ENCODE measurements at regions not wholly inside any gene's neighbourhood (a gene's known extent, or its start where the extent isn't known, plus 50 kb on each side); places are given as distances from the start of the nearest gene placed in this dataset.

DNA sequence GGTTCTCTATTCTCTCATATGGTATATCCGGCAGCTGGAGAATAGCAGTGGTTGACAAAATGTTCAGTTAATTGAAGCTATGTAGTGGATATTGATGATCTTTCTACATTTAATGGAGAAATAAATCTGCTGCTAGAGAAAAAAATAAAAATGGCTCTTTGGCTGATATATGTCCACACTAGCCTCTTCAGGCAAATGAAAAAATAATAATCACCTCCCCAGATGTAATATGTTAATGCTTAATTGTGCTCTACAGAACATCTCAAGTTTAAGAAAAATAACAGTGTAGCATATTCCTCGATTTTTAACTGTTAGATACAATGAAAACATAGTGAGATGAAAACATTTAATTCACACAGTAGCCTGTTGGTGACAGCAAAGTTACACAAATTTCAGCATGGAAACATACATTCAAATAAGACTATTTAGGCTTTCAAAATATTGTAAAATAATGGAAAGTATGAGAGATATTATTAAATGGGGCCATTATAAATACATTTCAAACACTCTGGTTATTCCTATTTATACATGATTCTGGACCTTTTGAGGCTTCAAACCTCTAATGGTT is 543.0 kb downstream of the MAT2B start:
- DNase-seq = peak; percentile 40

DNA sequence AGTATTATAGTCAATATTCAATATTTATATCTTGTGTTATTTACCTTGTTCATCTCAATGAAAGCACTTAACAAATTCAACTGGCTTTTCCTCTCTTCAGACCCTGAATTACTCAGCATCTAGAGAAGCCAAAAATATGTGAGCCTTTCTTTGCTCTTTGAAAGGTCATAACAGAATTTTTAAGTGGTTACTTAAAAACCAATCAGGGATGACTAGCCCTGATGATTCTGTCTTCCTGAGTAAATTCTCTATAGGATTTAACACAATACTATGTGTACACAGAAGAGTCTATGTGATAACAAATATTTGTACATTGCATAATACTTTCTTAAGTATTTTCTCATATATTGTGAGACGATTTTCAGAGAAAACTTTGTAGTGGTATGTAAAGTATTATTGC is 546.3 kb downstream of the MAT2B start:
- peak; percentile 60 for DNase-seq

DNA sequence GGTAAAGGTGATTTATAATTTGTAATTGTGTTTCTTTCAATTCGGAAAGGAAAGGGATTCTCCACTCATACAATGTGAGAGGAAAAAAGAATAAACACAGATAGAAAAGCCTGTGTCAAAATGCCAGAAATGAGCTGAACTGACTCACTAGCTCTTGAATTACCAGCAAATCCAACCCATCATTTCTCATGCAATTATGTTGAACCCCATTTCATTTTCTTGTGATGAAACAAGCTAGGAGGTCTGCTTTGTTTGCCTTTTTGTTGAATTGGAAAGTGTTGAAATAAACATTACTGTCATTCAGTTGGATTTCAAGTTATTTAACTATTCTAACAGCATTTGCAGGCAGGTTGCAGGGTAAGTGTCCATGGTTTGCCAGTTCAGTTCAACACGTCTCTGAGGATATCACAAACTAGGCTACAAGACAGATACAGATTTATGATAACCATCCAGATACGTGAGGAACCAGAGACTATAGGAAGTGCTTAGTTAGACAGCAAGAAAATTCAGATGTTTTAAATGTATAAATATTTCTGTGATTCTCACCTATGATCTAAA is 547.2 kb downstream of the MAT2B start:
- peak; percentile 53 for DNase-seq

DNA sequence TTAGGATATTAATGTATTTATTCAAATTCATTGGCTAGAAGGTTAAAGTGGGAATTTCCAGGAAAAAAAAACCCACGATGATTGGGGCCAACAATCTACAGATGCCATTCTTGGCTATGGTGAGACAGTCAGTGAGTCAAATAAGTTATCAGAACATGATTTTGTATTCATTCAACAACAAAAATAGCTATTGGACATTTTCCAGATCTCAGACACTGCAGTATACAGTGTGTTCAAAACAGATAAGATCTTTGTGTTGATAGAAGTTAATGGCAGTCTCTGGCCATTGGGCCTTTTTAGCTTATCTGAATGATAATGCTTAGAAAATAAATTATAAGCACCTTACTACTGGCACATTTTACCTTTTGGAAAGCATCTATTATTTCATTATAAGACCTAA is 547.7 kb downstream of the MAT2B start:
- no peak for DNase-seq

DNA sequence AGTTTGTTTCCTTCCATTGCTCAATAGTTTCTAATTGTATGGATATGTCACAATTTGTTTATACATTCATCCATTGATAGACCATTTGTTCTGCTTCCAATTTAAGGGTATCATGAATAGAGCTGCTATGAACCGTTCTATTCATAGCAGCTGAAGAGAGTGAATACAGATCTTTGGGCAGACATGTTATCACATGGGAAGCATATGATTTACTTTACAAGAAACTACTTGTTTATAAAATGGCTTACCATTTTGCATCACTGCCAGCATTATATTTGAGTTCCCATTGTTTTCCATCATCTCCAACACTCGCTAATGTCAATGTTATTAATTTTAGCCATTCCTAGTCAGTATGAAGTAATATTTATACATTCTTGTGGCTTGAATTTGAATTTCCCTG is 549.0 kb downstream of the MAT2B start:
- peak; percentile 32 for DNase-seq

DNA sequence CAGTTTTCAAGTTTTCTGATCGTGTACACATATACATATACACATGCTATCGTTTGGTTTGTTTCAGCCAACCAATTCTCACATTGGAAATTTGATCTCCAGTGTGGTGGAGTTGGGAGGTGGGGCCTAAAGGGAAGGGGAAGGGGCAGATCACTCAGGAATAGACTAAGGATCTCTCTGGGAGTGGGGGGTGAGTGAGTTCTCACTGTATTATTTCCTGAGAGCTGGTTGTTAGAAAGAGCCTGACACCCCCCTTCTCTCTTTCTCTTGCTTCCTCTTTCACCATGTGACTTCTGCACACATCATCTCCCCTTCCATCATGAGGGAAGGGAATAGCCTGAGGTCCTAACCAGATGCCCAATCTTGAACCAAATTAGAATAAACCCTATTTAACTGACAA is 551.7 kb downstream of the MAT2B start:
- no peak for DNase-seq

DNA sequence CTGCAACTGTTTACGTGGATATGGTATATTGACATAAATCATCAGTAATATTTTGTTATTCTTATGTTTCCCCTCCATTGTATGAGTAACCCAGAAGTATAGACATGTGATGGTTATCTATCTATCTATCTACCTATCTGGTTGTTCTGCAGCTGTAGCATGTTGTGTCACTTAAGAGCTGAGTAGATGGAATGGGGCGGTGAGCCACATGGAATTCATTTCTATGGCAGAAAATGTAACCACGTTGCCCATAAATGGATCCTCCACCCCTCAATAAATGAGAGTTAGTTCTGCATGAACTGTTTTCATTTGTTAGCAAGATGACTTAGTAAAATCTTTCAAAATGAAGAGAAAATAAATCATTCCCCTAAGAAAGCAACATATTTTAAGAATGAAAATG is 553.2 kb downstream of the MAT2B start:
- peak; percentile 72 for DNase-seq

DNA sequence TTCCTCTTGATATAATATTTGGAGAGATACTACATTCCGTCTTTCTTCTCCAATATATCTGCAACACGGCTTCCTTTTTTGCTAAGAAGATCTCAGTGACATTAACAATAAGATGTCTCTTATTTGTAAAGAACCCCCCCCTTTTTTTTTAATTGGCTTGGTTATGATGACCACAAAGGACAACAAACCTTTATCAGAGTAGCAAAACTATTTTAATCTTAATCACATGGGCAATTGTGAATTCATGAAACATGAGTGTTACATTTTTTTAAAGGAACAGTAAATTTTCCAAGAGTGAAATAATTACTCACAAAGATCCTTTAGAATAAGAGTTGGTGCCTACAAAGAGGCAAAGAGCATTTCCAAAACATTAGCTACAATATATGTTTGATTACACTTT is 554.1 kb downstream of the MAT2B start:
- DNase-seq = no peak

DNA sequence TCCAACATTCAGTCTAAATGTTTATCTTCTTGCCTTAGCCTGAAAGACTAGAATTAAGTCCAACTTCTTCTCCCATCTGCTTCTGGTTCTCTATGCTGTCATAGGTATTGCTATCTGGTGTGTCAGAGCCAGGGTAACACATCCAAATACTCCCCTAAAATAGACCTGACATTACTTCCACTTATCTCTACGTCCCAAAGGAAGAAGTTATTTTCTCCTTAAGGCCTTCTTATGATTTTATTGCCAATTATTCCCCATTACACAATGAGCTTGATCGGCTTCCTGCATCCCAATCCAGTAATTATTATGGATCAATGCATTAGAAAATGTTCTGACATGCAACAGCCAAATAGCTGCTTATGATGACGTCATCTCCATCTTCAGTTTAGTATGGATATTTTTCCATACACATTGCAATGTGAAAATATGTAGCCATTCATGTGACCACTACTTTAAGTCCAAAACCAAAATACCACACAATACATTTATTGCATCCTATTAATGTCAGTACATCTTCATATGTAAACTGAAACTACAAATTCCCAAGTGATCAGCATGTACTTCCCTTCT is 555.5 kb downstream of the MAT2B start:
- DNase-seq = no peak

DNA sequence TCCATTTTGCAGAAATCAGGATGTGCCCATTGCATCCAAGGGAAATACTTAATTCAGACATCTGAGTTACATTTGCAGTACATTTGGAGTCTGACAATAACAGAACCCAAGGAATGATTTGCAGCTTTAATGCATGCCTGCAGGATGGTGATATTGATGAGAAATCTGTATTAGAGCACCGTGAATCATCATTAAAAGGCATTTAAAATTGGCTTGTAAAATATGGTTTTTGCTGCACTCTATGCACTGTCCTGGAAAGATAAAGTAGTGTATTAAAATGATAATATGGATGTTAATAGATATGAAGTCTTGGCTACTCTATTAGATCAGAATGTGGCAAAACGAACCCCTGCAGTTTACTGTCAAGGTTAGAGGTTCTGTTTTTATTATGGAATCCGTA is 556.9 kb downstream of the MAT2B start:
- no peak for DNase-seq

DNA sequence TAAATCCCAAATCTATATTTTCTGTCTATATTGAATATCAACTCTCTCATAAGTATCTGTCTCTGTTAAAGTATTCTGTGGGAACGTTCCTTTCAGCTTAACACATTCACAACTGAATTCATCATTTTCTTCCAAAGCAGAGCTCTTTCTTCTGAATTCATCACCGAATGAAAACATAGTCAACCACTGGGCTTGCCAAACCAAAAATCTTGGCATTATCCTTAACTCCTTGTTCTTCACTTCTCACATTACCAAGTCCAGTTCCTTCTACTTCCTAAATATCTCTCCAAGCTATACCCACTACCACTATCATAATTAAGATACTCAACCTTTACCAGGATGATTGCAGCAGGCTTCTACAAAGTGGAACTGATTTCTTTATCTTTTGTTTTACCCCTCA is 559.8 kb downstream of the MAT2B start:
- DNase-seq = no peak

DNA sequence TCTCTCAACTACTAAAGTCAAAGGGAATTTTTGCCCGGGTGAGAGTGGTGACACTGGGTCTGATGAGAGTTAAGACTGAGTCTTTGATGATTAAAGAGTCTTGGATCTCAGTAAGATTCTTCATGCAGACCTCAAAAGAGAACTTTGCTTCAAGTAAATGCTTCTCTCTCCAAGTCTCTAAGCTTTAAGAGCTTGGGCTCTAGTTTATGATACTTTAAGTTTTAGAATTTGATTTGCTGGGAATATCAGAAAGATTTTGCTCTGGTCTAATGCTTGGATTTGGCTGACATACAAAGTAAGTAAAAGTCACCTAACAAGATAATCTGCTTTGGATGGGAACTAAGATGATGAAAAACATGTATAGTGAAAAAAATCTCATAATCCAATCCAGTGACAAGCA is 566.3 kb downstream of the MAT2B start:
- DNase-seq = no peak

DNA sequence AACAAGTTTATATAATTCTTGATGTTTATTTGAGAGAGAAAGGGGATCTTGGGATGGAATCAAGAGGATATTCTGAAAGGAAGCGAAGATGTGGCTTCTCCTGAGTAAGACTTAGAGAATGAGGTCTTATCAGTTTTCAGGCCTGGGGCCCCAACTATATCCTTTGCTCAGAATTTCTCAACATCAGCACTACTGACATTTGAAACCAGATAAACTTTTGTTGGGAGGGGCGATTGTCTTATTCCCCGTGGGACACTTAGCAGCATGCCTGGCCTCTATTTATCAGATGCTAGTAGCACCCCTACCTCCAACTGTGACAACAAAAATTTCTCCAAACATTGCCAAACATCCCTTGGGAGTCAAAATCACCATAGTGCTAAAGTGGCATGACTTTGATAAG is 567.7 kb downstream of the MAT2B start:
- no peak for DNase-seq

DNA sequence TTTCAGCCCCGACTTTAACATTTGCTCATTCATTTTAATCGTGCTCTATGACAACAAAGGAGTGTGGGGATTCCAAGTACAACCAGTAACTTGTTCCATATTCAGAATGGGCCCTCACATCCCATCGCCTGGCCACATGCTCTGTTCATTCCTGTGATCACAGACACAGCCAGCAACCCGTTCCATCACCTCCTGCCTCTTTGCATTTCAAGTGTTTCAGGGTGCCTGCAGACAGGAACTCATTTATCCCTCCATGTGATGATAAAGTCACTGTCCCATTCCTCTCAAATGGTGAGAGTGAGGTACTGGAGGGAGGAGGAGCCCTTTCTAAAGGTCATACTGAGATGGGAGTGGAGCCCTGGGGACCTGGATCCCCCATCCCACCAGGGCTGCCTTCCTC is 571.1 kb downstream of the MAT2B start:
- DNase-seq = no peak

DNA sequence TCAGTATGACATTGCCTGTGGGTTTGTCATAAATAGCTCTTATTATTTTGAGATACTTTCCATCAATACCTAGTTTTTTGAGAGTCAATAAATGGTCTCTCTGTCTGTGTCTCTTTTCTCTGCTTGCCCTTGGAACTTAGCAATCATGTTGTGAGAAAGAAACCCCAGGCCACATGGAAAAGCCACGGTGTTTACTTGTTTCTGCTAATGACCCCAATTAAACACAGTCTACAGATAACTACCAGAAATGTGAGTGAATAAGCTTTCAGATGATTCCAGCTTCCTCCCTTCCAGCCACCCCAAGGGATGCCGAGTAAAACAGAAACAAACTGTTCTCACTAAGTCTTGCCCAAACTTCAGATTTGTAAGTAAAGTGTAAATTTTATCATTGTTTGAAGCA is 584.9 kb downstream of the MAT2B start:
- DNase-seq = no peak

DNA sequence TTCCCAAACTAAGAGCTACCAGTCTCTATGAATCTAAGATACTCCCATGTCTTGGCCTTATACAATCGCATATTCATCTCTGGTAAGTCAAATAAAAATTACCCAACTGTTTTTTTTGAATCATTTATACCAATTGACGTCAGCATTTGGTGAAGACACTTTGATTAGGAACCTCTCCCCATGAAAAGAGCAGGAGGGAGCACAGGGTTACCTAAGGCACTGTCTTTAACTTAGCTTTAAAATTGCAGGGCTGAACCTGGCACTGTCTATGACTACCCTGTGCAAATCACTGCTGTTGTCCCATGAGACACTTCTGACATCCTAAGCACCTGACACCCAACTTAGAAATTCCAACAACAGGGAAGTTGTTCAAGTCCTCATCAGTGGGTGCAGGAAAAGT is 586.4 kb downstream of the MAT2B start:
- no peak for DNase-seq

DNA sequence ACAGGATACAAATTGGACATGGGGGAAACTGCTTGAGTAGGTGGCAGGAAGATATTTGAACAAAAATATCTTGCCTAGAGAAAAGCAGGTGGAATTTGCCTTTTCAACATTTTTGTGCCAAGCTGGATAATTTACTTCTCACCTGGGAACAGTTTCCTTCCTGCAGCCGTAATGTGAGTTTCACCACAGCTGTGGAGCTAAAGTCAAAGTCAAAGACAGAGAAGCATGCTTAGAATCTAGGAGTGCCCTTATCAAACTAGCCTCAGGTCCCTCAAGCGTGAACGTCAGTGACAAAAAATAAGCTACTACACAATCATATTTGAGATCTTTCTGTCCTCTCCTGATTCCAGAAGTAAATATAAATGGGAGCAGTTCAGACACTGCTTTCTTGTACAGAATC is 588.9 kb downstream of the MAT2B start:
- DNase-seq = no peak

DNA sequence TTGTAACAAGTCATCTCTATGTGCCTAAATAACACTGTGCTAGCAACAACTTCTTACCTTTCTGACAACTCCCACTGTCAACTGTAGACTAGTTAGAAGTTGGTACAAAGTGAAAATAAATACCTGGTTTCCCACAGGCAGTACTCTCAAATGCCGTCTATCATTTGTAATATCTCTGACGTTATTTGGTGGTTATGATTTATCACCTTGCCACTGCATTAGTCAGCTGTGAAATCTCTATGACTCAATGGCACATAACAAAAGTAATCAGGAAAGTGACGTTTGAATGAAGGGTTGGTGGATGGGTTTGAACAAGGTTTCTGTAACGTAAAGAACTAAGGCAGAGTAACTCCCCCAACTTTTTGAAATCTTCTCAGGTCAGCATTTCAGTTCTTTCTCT is 592.3 kb downstream of the MAT2B start:
- peak; percentile 66 for DNase-seq

DNA sequence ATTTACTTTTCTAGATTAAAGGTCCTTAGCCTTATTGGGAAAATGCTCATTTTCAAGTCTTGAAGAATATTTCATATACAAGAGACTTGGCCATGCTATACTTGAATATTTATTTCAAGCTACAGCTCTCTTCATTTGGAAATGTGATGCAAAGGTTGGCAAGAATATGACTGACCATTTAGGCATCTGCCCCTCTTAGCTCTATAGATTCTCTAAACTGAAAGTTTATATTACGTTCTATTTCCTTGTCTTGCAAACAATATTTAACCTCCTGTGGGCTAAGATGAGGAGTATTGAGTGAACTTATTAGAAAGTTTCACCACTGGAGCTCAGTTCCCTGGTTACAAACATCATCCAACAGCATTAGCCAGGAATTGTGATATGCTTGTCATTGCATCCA is 593.1 kb downstream of the MAT2B start:
- peak; percentile 61 for DNase-seq

DNA sequence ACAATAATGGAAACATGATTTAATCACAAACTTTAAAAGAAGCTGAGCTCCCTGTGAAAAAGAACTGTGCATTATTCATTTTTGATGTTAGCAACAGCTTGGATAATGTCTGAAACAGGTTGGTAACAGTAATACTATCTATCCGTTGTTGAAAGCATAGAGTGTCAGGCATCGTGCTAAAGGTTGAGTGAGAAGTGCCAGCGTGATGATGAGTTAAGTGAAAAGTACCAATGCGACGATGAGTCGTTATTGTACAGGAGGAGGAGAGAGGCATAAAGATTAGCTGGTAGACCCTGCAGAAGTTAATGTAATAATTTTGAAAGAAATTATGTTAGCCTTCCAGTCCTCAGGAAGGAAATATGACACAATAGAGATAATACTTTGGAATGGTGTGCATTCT is 593.6 kb downstream of the MAT2B start:
- DNase-seq = no peak

DNA sequence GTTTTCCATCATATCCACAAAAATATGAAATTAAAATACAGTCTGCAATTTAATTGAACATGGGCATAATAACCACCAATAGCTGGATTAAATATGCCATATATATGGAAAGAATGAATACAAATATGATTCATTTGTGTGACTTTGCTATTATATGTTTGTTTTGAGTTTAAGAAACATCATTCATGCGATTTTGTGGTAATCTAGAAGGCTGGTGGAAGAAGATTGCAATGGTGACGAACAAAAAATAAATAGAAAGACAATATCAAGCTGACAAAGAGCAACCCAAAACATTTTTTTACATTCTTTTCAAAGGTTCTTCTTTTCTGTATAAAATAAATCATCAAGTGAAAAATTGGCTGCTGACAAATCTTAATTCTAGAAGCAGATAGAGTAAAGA is 610.0 kb downstream of the MAT2B start:
- no peak for DNase-seq

DNA sequence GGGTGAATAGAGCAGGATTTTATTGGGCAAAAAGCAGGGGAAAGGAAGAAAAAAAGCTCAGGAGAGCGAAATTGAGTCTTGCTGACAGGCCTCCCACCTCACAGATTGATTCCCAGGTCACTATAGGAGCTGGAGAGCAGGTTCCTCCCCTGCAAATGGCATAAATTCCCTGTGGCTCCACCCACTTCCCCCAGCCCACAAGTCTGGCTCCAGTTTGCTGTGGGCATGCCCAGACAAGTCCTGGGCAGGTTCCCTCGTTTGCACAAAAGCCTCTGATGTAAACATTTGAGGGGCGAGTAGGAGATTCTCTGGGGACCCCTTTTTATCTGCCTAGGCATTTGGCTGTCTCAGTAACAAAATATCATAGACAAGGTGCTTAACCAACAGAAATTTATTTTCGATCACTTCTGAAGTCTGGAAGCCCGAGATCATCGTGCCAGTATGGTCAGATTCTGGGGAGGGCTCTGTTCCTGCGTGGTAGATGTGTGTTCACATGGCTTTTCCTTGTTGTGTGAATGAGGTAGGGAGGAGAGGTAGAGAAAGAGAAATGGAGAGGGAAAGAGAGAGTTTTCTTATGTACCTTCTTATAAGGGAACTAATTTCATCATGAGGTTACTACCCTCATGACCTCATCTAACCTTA is 614.5 kb downstream of the MAT2B start:
- DNase-seq = peak; percentile 28

DNA sequence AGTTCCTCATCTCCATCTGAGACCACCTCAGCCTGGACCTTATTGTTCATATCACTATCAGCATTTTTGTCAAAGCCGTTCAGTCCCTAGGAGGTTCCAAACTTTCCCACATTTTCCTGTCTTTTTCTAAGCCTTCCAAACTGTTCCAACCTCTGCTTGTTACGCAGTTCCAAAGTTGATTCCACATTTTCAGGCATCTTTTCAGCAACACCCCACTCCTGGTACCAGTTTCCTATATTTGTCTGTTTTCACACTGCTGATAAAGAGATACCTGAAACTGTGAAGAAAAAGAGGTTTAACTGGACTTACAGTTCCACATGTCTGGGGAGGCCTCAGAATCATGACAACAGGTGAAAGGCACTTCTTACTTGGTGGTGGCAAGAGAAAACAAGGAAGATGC is 622.1 kb downstream of the MAT2B start:
- DNase-seq = no peak

DNA sequence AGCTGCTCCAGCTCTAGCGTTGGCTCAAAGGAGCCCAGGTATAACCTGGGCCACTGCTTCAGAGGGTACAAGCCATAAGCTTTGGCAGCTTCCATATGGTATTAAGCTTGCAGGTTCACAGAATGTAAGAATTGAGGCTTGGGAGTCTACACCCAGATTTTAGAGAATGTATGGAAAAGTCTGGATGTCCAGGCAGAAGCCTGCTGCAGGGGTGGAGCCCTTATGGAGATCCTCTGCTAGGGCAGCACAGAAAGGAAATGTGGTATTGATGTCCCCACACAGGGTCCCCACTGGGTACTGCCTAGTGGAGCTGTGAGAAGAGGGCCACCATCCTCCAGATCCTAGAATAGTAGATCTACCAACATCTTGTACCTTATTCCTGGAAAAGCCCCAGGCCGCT is 626.9 kb downstream of the MAT2B start:
- no peak for DNase-seq

DNA sequence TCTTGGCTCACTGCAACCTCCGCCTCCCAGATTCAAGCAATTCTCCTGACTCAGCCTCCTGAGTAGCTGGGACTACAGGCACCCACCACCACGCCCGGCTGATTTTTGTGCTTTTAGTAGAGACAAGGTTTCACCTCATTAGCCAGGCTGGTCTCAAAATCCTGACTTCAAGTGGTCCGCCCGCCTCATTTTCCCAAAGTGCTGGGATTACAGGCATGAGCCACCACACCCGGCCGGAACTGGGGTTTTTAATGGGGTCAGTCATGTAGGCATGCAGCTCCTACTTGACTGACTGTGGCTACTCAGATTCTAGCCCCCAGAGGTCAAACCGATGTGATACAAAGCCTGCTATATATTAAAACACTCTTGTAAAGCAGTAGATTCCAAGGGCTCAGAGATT is 631.7 kb downstream of the MAT2B start:
- no peak for DNase-seq
